ENCODE measurements at regions not wholly inside any gene's neighbourhood (a gene's known extent, or its start where the extent isn't known, plus 50 kb on each side); places are given as distances from the start of the nearest gene placed in this dataset.

- TF ChIP-seq CTCF (conservative IDR thresholded peaks at IDR 0.05): no peak
- TF ChIP-seq ZFX (IDR thresholded peaks at IDR 0.05): no peak
Measured at GRCh38 chr10:22765660-22766547, 51.5 kb upstream of the PIP4K2A start.

GRCh38 chr10:22764639-22765038, 50.3 kb upstream of the PIP4K2A start:
- TF ChIP-seq CTCF (conservative IDR thresholded peaks at IDR 0.05): no peak
- TF ChIP-seq ZFX (IDR thresholded peaks at IDR 0.05): no peak
- H3K27ac ChIP-seq: no peak overlapping the region

More at GRCh38 chr10:22765660-22766547, 51.5 kb upstream of the PIP4K2A start:
- no peak overlapping the region for H3K27ac ChIP-seq
